ENCODE measurements at regions not wholly inside any gene's neighbourhood (a gene's known extent, or its start where the extent isn't known, plus 50 kb on each side); places are given as distances from the start of the nearest gene placed in this dataset.

GRCh38 chr5:153437251-153437650 lies 53.2 kb upstream of the GRIA1 start:
- DNase-seq, result no peak
- Mint-ChIP-seq H3K36me3 (no peaks in the 10 kb centered on the region), H3K27ac (no peak overlapping the region), H3K4me3 (no peak overlapping the region), H3K4me1 (no peaks in the 10 kb centered on the region), H3K27me3 (ENCODE audit: low read depth in 3 of 3) (peaks cover 0 to 2% (median 0%) of the 10 kb centered on the region in 3 donors), H3K9me3 (peaks cover 0 to 4% (median 0%) of the 10 kb centered on the region in 6 donors)

GRCh38 chr5:153439130-153439529 lies 51.3 kb upstream of the GRIA1 start:
- Mint-ChIP-seq H3K36me3 (no peaks in the 10 kb centered on the region), H3K4me1 (no peaks in the 10 kb centered on the region)
- no peak for DNase-seq

More at GRCh38 chr5:153439130-153439529, 51.3 kb upstream of the GRIA1 start:
- H3K27me3 Mint-ChIP-seq (ENCODE audit: low read depth in 3 of 3), result peaks cover 0 to 2% (median 0%) of the 10 kb centered on the region in 3 donors
- H3K9me3 Mint-ChIP-seq, result no peaks in the 10 kb centered on the region
- no peak overlapping the region for H3K4me3 Mint-ChIP-seq
- H3K27ac Mint-ChIP-seq, result no peak overlapping the region
